Endothelial cell of umbilical vein (primary cell): ENCODE measurements at regions not wholly inside any gene's neighbourhood (a gene's known extent, or its start where the extent isn't known, plus 50 kb on each side); places are given as distances from the start of the nearest gene placed in this dataset.

Source experiments
- BruUV-seq: library from RNA; stranded (reverse); fragments of 400-500 nt; replicated peaks from 2 replicates; lab custom pipeline; 2021; lab: Mats Ljungman, UMichigan
- CTCF ChIA-PET: fragments of 300-600, 350-600 bp; sonication (Branson Sonifier 250); formaldehyde crosslinking; loops from one replicate; lab custom pipeline; 2021; ENCODE audit warnings: antibody characterized with exemption, inconsistent platforms; lab: Charles Lee
- POLR2A ChIA-PET: fragments of 300-600, 350-600 bp; sonication (Branson Sonifier 250); formaldehyde crosslinking; loops from one replicate; lab custom pipeline; 2021; ENCODE audit warnings: antibody characterized with exemption, inconsistent platforms; lab: Charles Lee
- DNase-seq: peaks from one replicate; pipeline ENCODE4 v3.0.0-alpha.2; 2011; ENCODE audit warnings: low read depth, low spot score
- FAIRE-seq: peaks from 2 replicates; lab custom pipeline; 2011; peaks lifted over from hg19 to GRCh38; lab: Jason Lieb, UNC
- H2AFZ ChIP-seq: 2 replicates; pipeline ENCODE4 v1.6.0; 2012; ENCODE audit warnings: low read depth, low read length, control low read depth, inconsistent platforms
- H3K27ac ChIP-seq: 2 replicates; pipeline ENCODE4 v1.5.1; 2011; ENCODE audit warnings: low read depth, mild to moderate bottlenecking, control low read depth, low read length, moderate library complexity; ENCODE audit not compliant: insufficient read depth
- H3K27me3 ChIP-seq, 2 experiments: 2 replicates each; pipeline versions ENCODE4 v1.6.0 to v1.6.1; 2011; ENCODE audit warnings: low read length in 2 of 2, mixed read lengths in 1 of 2; ENCODE audit not compliant: control insufficient read depth in 2 of 2, insufficient read depth in 2 of 2
- H3K36me3 ChIP-seq, 2 experiments: 2 replicates in 1 of 2; 3 replicates in 1 of 2; pipeline ENCODE4 v1.5.1; 2011; ENCODE audit warnings: low read length in 2 of 2, mild to moderate bottlenecking in 1 of 2, moderate library complexity in 1 of 2; ENCODE audit not compliant: control insufficient read depth in 2 of 2, insufficient read depth in 2 of 2; ENCODE audit errors: extremely low read depth in 1 of 2
- H3K4me1 ChIP-seq: 3 replicates; pipeline ENCODE4 v1.5.1; 2011; ENCODE audit warnings: mild to moderate bottlenecking, low read length; ENCODE audit not compliant: control insufficient read depth, insufficient read depth; ENCODE audit errors: extremely low read depth
- H3K4me2 ChIP-seq: 2 replicates; pipeline ENCODE4 v1.6.1; 2011; ENCODE audit warnings: low read length, control low read depth, mixed read lengths; ENCODE audit not compliant: insufficient read depth
- H3K4me3 ChIP-seq, 3 experiments: fragments of 200-600 bp in 1 of 3; sonication (generic), shearing (Covaris generic) in 1 of 3; replicated peaks in 1 of 3; 2 replicates each; pipeline ENCODE4 v1.5.1; 2011 to 2016; ENCODE audit warnings: control low read depth in 3 of 3, low read length in 3 of 3, mild to moderate bottlenecking in 2 of 3, inconsistent platforms in 1 of 3, low read depth in 1 of 3, moderate library complexity in 1 of 3; ENCODE audit not compliant: insufficient read depth in 1 of 3
- H3K79me2 ChIP-seq: 2 replicates; pipeline ENCODE4 v1.6.0; 2012; ENCODE audit warnings: low read length, inconsistent platforms; ENCODE audit not compliant: control insufficient read depth, insufficient read depth
- H3K9ac ChIP-seq: replicated peaks from 2 replicates; pipeline ENCODE3; 2011; ENCODE audit warnings: low read length, control low read depth; ENCODE audit not compliant: insufficient read depth; ENCODE audit errors: extremely low read depth
- H3K9me1 ChIP-seq: replicated peaks from 3 replicates; pipeline ENCODE4 v1.6.0; 2011; ENCODE audit warnings: mild to moderate bottlenecking, low read length; ENCODE audit not compliant: control insufficient read depth, insufficient read depth; ENCODE audit errors: extremely low read depth
- H3K9me3 ChIP-seq: replicated peaks from 2 replicates; pipeline ENCODE4 v1.5.1; 2012; ENCODE audit warnings: low read length, inconsistent platforms; ENCODE audit not compliant: control insufficient read depth, insufficient read depth
- H4K20me1 ChIP-seq: replicated peaks from 2 replicates; pipeline ENCODE3; 2011; ENCODE audit warnings: mild to moderate bottlenecking, low read length; ENCODE audit not compliant: control insufficient read depth, insufficient read depth; ENCODE audit errors: extremely low read depth
- CTCF ChIP-seq, 2 donors: IDR thresholded peaks; 1 replicate in 1 of 2; 2 replicates in 1 of 2; pipeline ENCODE4 v1.5.1; 2011; ENCODE audit warnings: low read length in 2 of 2, mild to moderate bottlenecking in 2 of 2, moderate library complexity in 2 of 2, control low read depth in 1 of 2, inconsistent platforms in 1 of 2, low read depth in 1 of 2; ENCODE audit not compliant: insufficient read depth in 1 of 2; ENCODE audit errors: extremely low read depth in 1 of 2
- EZH2 ChIP-seq: IDR thresholded peaks from 2 replicates; pipeline ENCODE4 v1.6.1; 2012; ENCODE audit warnings: borderline replicate concordance, low read depth, mild to moderate bottlenecking, moderate library complexity, low read length, inconsistent platforms; ENCODE audit not compliant: severe bottlenecking
- FOS ChIP-seq: IDR thresholded peaks from 2 replicates; pipeline ENCODE4 v1.6.1; 2011; ENCODE audit warnings: mild to moderate bottlenecking, low read length, moderate library complexity, borderline replicate concordance; ENCODE audit not compliant: insufficient read depth
- GATA2 ChIP-seq: IDR thresholded peaks from 2 replicates; pipeline ENCODE4 v1.7.0; 2011; ENCODE audit warnings: low read depth, mild to moderate bottlenecking, moderate library complexity, mixed read lengths, low read length; ENCODE audit not compliant: insufficient read length, insufficient read depth
- JUN ChIP-seq: IDR thresholded peaks from 2 replicates; pipeline ENCODE4 v1.6.1; 2011; ENCODE audit warnings: borderline replicate concordance, low read depth; ENCODE audit not compliant: insufficient read length, insufficient read depth
- MAX ChIP-seq: IDR thresholded peaks from 2 replicates; pipeline ENCODE4 v1.6.1; 2011; ENCODE audit not compliant: insufficient read depth, insufficient read length
- MYC ChIP-seq: IDR thresholded peaks from one replicate; pipeline ENCODE4 v1.6.1; 2011; ENCODE audit warnings: mild to moderate bottlenecking, low read depth, low read length
- POLR2A ChIP-seq: IDR thresholded peaks from 2 replicates; pipeline ENCODE4 v1.6.1; 2012; ENCODE audit warnings: low read depth, mild to moderate bottlenecking, control low read depth, low read length
- POLR2AphosphoS5 ChIP-seq: IDR thresholded peaks from 2 replicates; pipeline ENCODE4 v1.6.1; 2012; ENCODE audit warnings: low read depth, mild to moderate bottlenecking, control low read depth, low read length, moderate library complexity; ENCODE audit not compliant: insufficient read depth
- dilution Hi-C: fragments of 300-500 bp; cut with MboI; formaldehyde crosslinking; loops from one replicate; pipeline ENCODE4 v1.15.0; 2019; ENCODE audit warnings: low sequenced_read_pairs; ENCODE audit not compliant: extremely low pct_ligation_motif_present
- intact Hi-C: fragments of 100-400 bp; cut with micrococcal nuclease; formaldehyde crosslinking; loops from one replicate; pipeline ENCODE4 v1.10.0; 2022

GRCh38 chr21:36608041-36608896, 90.6 kb upstream of the SIM2 start:
- Histone ChIP-seq H2AFZ (no peak overlapping the region), H3K27me3 (peaks cover 0 to 9% of the 10 kb centered on the region in 2 experiments), H3K4me2 (no peak overlapping the region), H3K27ac (no peak overlapping the region), H3K4me1 (peaks cover 3% of the 10 kb centered on the region), H3K36me3 (no peaks in the 10 kb centered on the region), H4K20me1 (no peaks in the 10 kb centered on the region), H3K79me2 (no peaks in the 10 kb centered on the region), H3K9me1 (no peaks in the 10 kb centered on the region), H3K9ac (no peak overlapping the region), H3K9me3 (no peaks in the 10 kb centered on the region), H3K4me3 (no peak overlapping the region)
- no TSS peak for BruUV-seq
- intact Hi-C loops (no loop called here), dilution Hi-C loops (no loop called here)
- ChIA-PET POLR2A (no interaction called here), CTCF (interaction anchor here (1.1 to 5.7 kb wide), 3 partner anchors 12 to 80 kb away, joined by 3 to 48 read pairs (median 4); no protein-coding TSS in a partner anchor)
- TF ChIP-seq CTCF (IDR thresholded peaks at IDR 0.05; ENCODE audit: extremely low read depth in 1 of 2, insufficient read depth in 1 of 2, low read depth in 1 of 2, low read length in 2 of 2) (no peak), POLR2A (no peak), FOS (no peak), MAX (no peak), EZH2 (no peak), JUN (no peak), GATA2 (no peak), POLR2AphosphoS5 (no peak), MYC (no peak)
- DNase-seq (no peak), FAIRE-seq (peak; percentile 12)
